Stimulated activated CD4-positive, alpha-beta T cell treated with anti-CD3 and anti-CD28 coated beads, Interleukin-15, amount 100 ng/mL, for 24 hours (primary cell): ENCODE measurements at regions not wholly inside any gene's neighbourhood (a gene's known extent, or its start where the extent isn't known, plus 50 kb on each side); places are given as distances from the start of the nearest gene placed in this dataset.
"Not testable (repeated sequence)": the region's sequence is repeated elsewhere in the genome, so short reads cannot be mapped to it uniquely, and the experiment has no call there.

Experiments
- DNase-seq: peaks from one replicate; pipeline ENCODE4 v3.0.0-alpha.2; 2020

- no peak for DNase-seq
These were observed 58.1 kb downstream of the ATXN7L3B start for GRCh38 chr12:74595696-74596095.

DNA sequence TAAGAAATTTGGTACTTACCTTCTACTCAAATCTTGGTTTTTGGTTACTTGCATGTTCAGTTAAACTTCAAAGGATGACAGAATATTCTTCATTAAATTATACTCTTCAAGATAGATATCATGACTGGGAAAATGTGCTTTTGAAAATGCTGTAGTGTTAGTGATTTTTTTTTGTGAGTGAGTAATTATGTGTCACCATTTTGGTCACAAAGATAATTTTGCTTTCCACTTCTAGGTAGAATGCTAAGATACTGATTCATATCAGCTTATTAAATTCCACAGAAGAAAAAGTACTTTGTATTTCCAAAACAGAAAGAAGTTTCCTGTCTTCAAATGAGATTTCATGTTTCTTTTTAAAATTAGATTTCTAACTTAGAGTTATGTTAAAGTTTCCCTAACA lies 61.2 kb downstream of the ATXN7L3B start:
- no peak for DNase-seq

DNA sequence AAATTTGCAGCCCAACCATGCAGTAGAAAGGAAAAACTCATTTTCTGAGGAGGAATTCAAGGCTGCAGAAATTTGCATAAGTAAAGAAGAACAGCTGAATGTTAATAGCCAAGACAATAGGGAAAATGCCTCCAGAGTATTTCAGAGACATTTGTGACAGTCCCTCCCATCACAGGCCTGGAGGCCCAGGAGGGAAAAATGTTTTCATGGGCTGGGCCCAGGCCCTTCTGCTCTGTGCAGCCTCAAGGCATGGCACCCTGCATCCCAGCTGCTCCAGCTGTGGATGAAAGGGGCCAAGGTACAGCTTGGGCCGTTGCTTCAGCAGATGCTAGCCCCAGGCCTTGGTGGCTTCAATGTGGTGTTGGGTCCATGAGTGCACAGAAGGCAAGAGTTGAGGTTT lies 62.3 kb downstream of the ATXN7L3B start:
- no peak for DNase-seq

GRCh38 chr12:74600817-74601216 lies 63.2 kb downstream of the ATXN7L3B start:
- DNase-seq, result not testable (repeated sequence)

GRCh38 chr12:74602881-74603672 lies 65.4 kb downstream of the ATXN7L3B start:
- no peak for DNase-seq

- DNase-seq, result no peak
These were observed 70.7 kb downstream of the ATXN7L3B start for GRCh38 chr12:74608231-74608775.

DNA sequence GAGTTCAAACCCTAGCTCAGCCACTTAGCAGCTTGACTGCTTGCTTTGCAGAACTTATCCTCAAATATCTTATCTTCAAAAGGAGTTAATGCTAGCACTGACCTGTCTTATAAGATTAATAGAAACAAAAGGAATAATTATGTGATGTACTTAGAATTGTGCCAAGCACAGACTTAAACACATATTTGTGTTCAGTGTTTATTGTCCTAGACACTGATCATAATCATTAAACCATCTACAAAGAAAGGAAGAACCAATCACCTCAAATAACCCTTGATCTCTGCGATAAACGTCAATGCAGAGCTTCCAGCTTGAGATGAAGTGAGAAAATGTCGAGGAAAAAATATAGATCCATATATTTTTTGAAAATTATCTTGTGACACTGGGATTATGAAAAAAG lies 73.1 kb downstream of the ATXN7L3B start:
- no peak for DNase-seq

DNA sequence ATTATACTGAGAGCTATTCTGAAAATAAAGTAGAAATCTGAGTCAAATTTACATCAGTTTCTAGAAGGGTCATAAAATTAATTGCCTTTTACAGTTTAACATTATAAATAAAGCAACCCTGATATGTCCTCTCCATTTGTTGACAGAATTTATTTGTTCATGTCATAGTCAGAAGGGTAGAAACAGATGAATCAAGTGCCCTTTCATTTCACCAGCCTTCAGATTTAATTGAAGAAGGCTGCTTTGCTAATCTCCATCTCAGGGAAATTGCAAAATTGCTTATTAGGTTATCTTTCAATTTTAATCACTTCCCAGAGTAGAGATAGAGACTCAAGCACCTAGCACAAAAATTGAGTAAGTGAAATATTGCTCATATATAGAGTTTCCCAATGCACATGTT lies 76.8 kb downstream of the ATXN7L3B start:
- no peak for DNase-seq

- DNase-seq, result no peak
These were observed 81.4 kb downstream of the ATXN7L3B start for GRCh38 chr12:74619084-74619483.

DNA sequence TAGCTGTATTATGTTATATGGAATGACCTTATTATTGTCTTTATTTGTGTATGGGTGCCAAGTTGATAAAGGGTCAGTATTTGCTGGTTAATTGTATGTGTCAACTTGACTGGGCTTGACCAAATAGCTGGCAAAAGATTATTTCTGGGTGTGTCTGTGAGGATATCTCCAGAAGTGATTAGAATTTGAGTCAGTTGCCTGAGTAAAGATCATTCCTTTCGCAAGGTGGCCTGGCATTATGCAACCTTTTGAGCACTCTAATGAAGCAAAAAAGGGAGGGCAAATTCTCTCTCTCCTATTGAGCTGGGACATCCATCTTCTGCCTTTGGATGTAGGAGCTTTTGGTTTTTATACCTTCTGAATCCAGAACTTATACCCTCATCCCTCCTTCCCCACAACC lies 82.2 kb downstream of the ATXN7L3B start:
- DNase-seq, result no peak

- no peak for DNase-seq
These were observed 83.3 kb downstream of the ATXN7L3B start for GRCh38 chr12:74620921-74621320.

DNA sequence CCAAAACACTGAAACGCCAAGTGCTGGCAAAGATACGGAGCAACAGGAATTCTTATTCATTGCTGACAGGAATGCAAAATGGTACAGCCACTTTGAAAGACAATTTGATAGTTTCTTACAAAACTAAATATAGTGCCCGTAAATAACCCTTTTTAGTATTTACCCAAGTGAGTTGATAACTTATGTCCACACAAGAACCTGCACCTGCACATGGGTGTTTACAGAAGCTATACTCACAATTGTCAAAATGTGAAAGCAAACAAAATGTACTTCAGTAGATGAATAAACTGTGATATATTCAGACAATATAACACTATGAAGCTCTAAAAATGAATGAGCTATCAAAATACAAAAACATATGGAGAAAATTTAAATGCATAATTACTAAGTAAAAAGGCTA lies 86.6 kb downstream of the ATXN7L3B start:
- no peak for DNase-seq

DNA sequence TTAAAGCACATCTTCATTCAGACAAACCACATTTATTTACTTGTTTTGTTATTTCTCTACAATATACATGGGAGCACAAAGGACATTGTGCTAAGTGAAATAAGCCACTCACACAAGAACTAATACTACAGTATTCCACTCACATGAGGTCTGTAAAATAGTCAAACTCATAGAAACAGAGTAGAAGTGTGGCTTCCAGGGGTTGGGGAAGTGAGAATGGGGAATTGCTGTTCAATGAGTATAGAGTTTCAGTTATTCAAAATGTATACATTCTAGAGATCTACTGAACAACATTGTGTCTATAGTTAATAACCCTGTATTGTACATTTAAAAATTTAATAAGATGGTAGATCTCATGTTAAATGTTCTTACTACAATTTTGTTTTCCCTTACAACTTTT lies 88.8 kb downstream of the ATXN7L3B start:
- DNase-seq, result no peak

- DNase-seq, result no peak
These were observed 103.6 kb downstream of the ATXN7L3B start for GRCh38 chr12:74641262-74641661.

DNA sequence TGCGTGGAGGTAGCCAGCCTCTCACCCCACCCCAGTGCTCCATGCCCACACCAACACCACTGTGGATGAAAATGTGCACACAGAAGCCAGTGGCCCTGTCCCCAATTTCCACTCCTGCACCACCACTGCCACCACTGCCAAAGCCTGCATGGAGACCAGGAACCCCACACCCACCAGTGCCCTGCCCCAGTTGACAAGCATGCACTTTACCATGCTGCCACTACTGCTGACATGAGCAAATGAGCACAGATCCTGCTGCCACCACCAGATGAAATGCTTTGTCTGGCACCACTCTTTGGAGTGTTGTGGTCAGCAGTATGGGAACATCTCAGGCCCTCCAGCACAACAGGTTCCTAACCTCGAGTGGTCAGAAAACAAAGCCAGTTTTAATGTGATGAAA lies 104.1 kb downstream of the ATXN7L3B start:
- no peak for DNase-seq

GRCh38 chr12:74644681-74645080 lies 107.0 kb downstream of the ATXN7L3B start:
- no peak for DNase-seq

GRCh38 chr12:74646831-74647230 lies 109.2 kb downstream of the ATXN7L3B start:
- DNase-seq, result no peak

GRCh38 chr12:74647256-74647655 lies 109.6 kb downstream of the ATXN7L3B start:
- no peak for DNase-seq

DNA sequence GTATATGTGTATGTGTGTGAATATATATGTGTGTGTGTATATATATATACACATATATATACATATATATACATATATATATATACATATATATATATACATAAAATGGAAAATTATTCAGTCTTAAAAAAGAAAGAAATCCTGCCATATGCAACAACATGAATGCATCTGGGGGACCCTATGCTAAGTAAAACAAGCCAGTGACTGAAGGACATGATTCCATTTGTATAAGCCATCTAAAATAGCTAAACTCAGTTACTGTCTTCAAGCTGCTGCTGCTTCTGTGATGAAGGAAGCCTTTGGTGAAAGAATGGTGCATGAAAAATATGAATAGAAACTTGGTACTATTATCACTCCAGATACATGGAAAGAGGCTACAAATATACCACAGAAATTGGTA lies 118.6 kb downstream of the ATXN7L3B start:
- no peak for DNase-seq

GRCh38 chr12:74660442-74660841 lies 122.8 kb downstream of the ATXN7L3B start:
- no peak for DNase-seq

DNA sequence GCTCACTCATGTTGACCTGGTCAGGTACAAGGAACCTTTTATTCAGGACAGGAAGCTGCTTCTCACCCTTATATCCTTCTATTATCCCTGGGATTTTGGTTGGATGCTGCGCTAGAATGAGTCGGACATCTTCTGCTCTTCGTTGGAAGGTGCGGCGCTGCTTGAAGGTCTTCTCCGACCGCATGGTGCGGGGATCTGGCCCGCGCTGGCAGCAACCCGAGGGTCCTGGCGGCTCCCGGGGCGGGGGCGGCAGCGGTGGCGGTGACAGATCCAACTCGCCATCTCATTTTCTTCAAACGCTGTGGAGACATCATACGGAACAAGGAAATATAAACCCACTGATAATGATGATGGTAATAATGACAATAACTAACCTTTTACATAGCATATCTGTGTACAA lies 126.3 kb downstream of the ATXN7L3B start:
- no peak for DNase-seq

GRCh38 chr12:74665690-74666089 lies 128.1 kb downstream of the ATXN7L3B start:
- no peak for DNase-seq

DNA sequence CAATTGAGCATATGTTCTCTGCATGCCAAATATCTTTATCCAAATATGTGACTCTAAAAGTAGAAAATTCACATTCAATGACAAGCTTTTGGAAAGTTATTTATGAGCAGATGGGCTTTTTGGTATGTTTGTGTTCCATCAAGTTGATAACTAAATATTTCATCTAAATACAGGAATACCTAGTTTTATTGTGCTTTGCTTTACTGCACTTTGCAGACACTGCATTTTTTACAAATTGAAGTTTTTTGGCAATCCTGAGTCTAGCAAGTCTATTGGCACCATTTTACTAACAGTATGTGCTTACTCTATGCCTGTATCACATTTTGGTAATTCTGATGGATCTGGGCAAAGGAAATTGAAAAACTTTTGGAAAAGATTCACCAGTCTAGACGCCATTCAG lies 133.8 kb downstream of the ATXN7L3B start:
- DNase-seq, result no peak

DNA sequence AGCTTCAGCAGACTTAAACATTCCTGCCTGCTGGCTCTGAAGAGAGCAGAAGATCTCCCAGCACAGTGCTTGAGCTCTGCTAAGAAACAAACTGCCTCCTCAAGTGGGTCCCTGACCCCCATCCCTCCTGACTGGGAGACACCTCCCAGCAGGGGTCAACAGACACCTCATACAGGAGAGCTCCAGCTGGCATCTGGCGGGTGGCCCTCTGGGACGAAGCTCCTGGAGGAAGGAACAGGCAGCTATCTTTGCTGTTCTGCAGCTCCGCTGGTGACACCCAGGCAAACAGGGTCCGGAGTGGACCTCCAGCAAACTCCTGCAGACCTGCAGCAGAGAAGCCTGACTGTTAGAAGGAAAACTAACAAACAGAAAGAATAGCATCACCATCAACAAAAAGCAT lies 139.3 kb downstream of the ATXN7L3B start:
- DNase-seq, result not testable (repeated sequence)

DNA sequence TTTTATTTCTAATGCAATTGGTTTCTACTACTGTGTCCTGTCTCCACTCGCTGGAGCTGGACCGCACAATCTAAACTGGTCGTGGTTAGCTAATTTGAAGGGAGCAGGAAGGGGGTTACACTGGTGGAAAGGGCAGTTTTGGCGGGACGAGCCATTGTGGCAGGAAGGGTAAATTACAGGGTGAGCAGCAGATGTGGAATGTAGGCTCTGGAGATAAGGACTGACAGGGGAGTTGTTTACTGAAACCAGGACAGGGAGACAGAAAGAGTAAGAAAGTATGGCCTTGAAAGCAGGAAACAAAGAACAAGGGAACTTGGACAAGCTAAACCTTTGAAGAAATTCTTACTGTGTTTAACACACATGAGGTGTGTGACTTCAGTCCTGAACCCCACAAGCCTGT lies 147.8 kb downstream of the ATXN7L3B start:
- DNase-seq, result no peak
